NT2/D1 (cell line): ENCODE measurements at regions not wholly inside any gene's neighbourhood (a gene's known extent, or its start where the extent isn't known, plus 50 kb on each side); places are given as distances from the start of the nearest gene placed in this dataset.

Source experiments
- DNase-seq: peaks from one replicate; pipeline ENCODE4 v3.0.0-alpha.2; 2011; ENCODE audit warnings: low read depth, low spot score
- H3K27me3 ChIP-seq: 2 replicates; pipeline ENCODE4 v1.6.0; 2011; ENCODE audit warnings: mild to moderate bottlenecking; ENCODE audit not compliant: insufficient read length, insufficient read depth
- H3K36me3 ChIP-seq: 2 replicates; pipeline ENCODE4 v1.6.1; 2011; ENCODE audit warnings: mild to moderate bottlenecking, low read length, mixed read lengths; ENCODE audit not compliant: insufficient read depth, insufficient read length
- H3K4me1 ChIP-seq: 2 replicates; pipeline ENCODE4 v1.5.1; 2011; ENCODE audit not compliant: insufficient read depth, insufficient read length
- H3K4me3 ChIP-seq: 2 replicates; pipeline ENCODE4 v1.5.1; 2011; ENCODE audit warnings: low read depth; ENCODE audit not compliant: insufficient read length
- H3K9ac ChIP-seq: 2 replicates; pipeline ENCODE4 v1.6.0; 2011; ENCODE audit warnings: low read depth; ENCODE audit not compliant: insufficient read length
- H3K9me3 ChIP-seq: 2 replicates; pipeline ENCODE4 v1.5.1; 2011; ENCODE audit warnings: mild to moderate bottlenecking, low read length; ENCODE audit not compliant: insufficient read depth
- SUZ12 ChIP-seq: IDR thresholded peaks from 2 replicates; pipeline ENCODE4 v1.6.1; 2011; ENCODE audit not compliant: insufficient read length, insufficient read depth; ENCODE audit errors: extremely low read depth
- YY1 ChIP-seq: IDR thresholded peaks from 2 replicates; pipeline ENCODE4 v1.6.1; 2011; ENCODE audit not compliant: insufficient read length, insufficient read depth
- ZNF274 ChIP-seq: IDR thresholded peaks from 2 replicates; pipeline ENCODE4 v1.6.1; 2011; ENCODE audit warnings: mild to moderate bottlenecking, low read depth, low read length

DNA sequence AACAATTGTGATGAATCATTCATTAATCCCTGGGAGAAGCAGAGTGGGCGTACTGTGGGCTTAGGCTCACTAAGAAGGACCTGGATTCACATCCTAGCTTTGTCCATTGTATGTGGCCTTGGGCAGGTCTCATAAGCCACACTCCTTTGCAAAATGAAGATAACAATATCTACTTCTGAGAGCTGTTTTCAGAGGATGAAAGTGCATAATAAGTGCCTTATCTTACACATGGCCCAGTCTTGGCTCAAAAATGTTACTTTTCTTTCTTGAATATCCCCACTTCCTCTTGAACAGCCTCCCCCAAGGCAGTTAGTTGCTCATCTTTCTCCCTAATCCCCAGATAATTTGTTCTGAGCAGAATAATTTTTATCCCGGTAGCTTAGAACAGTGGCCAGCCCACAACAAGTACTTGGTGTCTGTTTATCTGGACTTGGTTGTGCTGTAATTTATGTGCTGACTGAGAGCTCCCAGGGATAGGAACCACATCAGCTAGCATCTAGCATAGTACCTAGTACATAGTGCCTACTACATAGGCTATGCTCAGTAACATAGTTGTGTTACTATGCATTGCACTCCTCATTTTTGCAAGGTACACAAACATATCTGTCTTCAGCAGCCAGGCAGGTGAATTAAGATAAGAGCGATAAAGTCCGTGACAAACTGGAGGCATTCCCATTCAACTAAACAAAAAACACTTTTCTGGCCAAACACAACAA, 61.7 kb upstream of the NUDT4 start:
- Histone ChIP-seq H3K9ac (no peak overlapping the region), H3K4me3 (no peak overlapping the region), H3K27me3 (no peaks in the 10 kb centered on the region), H3K4me1 (peaks cover 3% of the 10 kb centered on the region), H3K36me3 (no peaks in the 10 kb centered on the region), H3K9me3 (no peaks in the 10 kb centered on the region)
- DNase-seq, result no peak
- TF ChIP-seq SUZ12 (no peak), YY1 (no peak), ZNF274 (no peak)

DNA sequence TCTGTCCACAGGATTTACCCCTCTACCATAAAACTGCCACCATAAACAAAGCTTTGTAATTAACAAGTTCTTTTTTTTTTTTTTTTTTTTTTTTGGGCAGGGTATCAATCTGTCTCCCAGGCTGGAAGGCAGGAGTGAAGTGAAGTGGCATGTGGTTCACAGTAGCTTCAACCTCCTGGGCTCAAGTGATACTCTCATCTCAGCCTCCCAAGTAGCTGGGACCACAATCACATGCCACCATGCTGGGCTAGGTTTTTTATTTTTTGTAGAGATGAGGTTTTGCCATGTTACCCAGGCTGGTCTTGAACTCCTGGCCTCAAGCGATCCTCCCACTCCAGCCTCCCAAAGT, 61.1 kb upstream of the NUDT4 start:
- Histone ChIP-seq H3K9me3 (no peaks in the 10 kb centered on the region), H3K4me1 (peaks cover 3% of the 10 kb centered on the region), H3K4me3 (no peak overlapping the region), H3K27me3 (no peaks in the 10 kb centered on the region), H3K9ac (no peak overlapping the region), H3K36me3 (no peaks in the 10 kb centered on the region)
- TF ChIP-seq SUZ12, result no peak
- no peak for TF ChIP-seq YY1
- TF ChIP-seq ZNF274, result no peak
- DNase-seq, result no peak

DNA sequence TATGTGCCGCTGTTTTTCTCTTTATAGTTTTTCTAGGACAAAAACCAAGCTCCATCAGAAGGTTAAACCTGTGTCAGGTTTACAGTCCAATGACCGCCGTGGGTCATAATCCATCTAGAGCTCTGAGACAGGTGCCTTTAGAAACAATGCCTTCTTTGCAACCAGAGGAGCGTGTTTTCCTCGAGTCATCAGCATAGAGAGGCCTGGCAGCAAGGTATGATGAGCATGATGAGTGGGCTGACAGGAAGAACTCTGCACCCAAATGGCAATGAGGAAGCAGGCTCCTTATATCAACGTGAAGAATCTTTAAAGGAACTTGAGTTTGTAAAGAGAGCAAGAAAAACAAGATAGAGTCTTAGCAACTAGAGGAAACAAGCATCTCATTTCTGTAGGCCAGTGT, 60.5 kb upstream of the NUDT4 start:
- Histone ChIP-seq H3K4me3 (no peak overlapping the region), H3K4me1 (peaks cover 3% of the 10 kb centered on the region), H3K27me3 (no peaks in the 10 kb centered on the region), H3K9ac (no peak overlapping the region), H3K9me3 (no peaks in the 10 kb centered on the region), H3K36me3 (no peaks in the 10 kb centered on the region)
- DNase-seq, result no peak
- TF ChIP-seq YY1 (no peak), SUZ12 (no peak), ZNF274 (no peak)

DNA sequence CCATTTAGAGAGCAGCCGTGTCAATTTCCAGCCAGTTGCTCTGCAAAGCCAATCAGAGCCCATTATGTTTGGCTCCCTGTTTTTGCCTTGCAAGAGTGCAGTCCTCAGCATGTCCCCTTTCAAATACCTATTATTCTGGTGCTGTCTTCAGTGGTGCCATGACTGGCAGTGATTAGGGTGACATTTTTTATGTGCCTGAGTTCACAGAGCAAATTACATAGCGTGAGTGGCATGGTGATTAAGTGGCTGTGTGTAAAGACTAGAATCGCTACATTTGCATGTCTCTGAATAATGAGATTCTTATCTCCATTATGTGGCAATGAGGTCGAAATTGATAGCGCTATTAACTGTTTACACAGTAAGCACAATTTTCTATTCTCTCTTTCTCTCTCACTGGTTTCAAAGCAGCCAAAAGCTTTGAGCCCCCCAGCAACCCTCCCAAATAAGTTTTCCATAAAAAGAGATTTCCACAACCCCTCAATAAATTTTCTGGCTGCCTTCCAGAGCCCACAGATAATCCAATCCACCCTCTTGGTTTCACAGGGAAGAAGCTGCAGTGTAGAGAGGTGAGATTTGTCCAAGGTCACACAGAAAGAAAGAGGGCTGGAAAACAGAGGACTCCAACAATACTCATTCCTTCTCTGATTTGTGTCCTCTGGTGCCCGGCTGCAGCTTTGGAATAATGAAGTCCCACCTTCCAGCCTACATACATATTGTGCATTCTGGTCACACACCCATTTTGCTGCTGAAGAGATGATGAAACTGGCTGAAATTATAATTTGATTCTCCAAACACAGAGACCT, 58.8 kb upstream of the NUDT4 start:
- H3K4me1 ChIP-seq, result peaks cover 3% of the 10 kb centered on the region
- H3K27me3 ChIP-seq, result no peaks in the 10 kb centered on the region
- H3K36me3 ChIP-seq, result no peaks in the 10 kb centered on the region
- DNase-seq, result no peak
- H3K9ac ChIP-seq, result no peak overlapping the region
- no peak for TF ChIP-seq SUZ12
- TF ChIP-seq ZNF274, result no peak
- TF ChIP-seq YY1, result no peak
- H3K4me3 ChIP-seq, result no peak overlapping the region
- H3K9me3 ChIP-seq, result no peaks in the 10 kb centered on the region

DNA sequence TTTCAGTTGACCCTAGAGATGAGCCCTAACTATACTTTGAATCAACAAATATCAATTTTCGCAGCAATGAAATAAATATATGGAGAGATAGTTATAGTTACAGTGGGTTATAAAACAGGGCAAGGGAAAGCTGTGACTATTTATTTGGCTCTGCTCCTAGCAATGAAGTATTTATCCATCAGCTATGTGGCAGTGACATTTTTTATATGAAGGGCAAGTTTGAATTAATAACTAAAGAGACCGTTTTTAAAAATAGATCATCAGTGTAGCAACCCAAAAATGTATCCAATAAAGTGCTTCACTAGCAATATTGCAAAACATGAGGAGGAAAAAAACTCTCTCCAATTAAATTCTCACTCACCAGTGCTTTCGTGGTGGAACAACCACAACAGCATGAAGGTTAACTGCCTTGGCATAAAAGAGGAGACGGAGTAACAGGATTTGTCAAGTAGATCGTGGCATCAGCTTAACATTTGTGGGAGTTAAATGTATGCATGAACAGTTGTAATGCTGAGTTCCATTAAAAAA, 58.1 kb upstream of the NUDT4 start:
- no peak for TF ChIP-seq ZNF274
- TF ChIP-seq YY1, result no peak
- TF ChIP-seq SUZ12, result no peak
- DNase-seq, result no peak
- H3K4me3 ChIP-seq, result no peak overlapping the region

DNA sequence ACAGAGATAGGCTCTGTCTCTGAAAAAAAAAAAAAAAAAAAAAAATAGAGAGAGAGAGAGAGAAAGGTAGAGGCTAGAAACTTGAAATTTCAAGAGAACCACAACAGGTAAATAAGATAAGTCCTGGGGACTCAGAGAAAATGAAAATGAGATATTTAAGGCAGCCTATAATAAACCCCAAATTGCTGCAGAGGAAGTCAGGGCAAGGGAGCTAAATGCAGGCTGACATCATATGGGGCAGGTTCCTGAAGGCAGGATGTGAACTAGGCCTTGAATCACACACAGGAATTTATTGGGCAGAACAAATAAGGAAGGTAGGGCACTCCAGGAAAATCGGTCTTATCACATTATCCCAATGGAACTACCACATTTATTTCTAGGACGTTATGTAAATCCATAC, 54.9 kb upstream of the NUDT4 start:
- H3K27me3 ChIP-seq, result no peaks in the 10 kb centered on the region
- H3K4me1 ChIP-seq, result no peaks in the 10 kb centered on the region
- DNase-seq, result no peak
- no peak overlapping the region for H3K4me3 ChIP-seq
- no peaks in the 10 kb centered on the region for H3K36me3 ChIP-seq
- H3K9ac ChIP-seq, result no peak overlapping the region
- TF ChIP-seq SUZ12, result no peak
- no peak for TF ChIP-seq YY1
- TF ChIP-seq ZNF274, result no peak
- H3K9me3 ChIP-seq, result no peaks in the 10 kb centered on the region

More for the DNA sequence above, 58.1 kb upstream of the NUDT4 start:
- no peak overlapping the region for H3K9ac ChIP-seq
- no peaks in the 10 kb centered on the region for H3K9me3 ChIP-seq
- H3K36me3 ChIP-seq, result no peaks in the 10 kb centered on the region
- no peaks in the 10 kb centered on the region for H3K27me3 ChIP-seq
- peaks cover 3% of the 10 kb centered on the region for H3K4me1 ChIP-seq
